Suprapubic skin (tissue), 3 donors: ENCODE measurements at regions not wholly inside any gene's neighbourhood (a gene's known extent, or its start where the extent isn't known, plus 50 kb on each side); places are given as distances from the start of the nearest gene placed in this dataset.

ENCODE experiments used
- CTCF ChIP-seq, 2 donors: fragments of 200-600 bp in 1 of 2; fragments of 450-650 bp in 1 of 2; sonication (generic) in 1 of 2; IDR thresholded peaks; one replicate each; pipeline ENCODE4 v1.5.1; 2016 to 2019; ENCODE audit warnings: antibody characterized with exemption in 2 of 2, mild to moderate bottlenecking in 1 of 2, moderate library complexity in 1 of 2
- POLR2A ChIP-seq, 2 donors: fragments of 450-650 bp; IDR thresholded peaks; one replicate each; pipeline ENCODE4 v1.6.1; 2017; ENCODE audit warnings: antibody characterized with exemption in 2 of 2, mild to moderate bottlenecking in 2 of 2, moderate library complexity in 2 of 2

- TF ChIP-seq CTCF (IDR thresholded peaks at IDR 0.05), result no peak
- TF ChIP-seq POLR2A (IDR thresholded peaks at IDR 0.05), result no peak
Measured at GRCh38 chr6:147633191-147633590, 124.7 kb downstream of the SAMD5 start.
